SK-N-SH treated with all-trans-retinoic acid at 6 μM for 48 hours (cell line): ENCODE measurements at regions not wholly inside any gene's neighbourhood (a gene's known extent, or its start where the extent isn't known, plus 50 kb on each side); places are given as distances from the start of the nearest gene placed in this dataset.

Experiments used
- RARB ChIP-seq: fragments of 250-450 bp; sonication (Bioruptor Pico); IDR thresholded peaks from 2 replicates; pipeline ENCODE4 v1.8.0; 2021; ENCODE audit warnings: mild to moderate bottlenecking, moderate library complexity
- ZFP3 ChIP-seq: fragments of 250-450 bp; sonication (Bioruptor Pico); IDR thresholded peaks from 2 replicates; pipeline ENCODE4 v1.5.0; 2020; ENCODE audit warnings: mild to moderate bottlenecking, moderate library complexity
- ZFP30 ChIP-seq: fragments of 450-650 bp; formaldehyde crosslinking; IDR thresholded peaks from 2 replicates; pipeline ENCODE4 v1.5.0; 2022; ENCODE audit warnings: mild to moderate bottlenecking, moderate library complexity
- ZNF565 ChIP-seq: fragments of 450-650 bp; formaldehyde crosslinking; conservative IDR thresholded peaks from 2 replicates; pipeline ENCODE4 v1.5.0; 2020; ENCODE audit warnings: low read depth, mild to moderate bottlenecking, moderate library complexity
- TF ChIP-seq, protein P1 (sequence below): fragments of 250-450 bp; sonication (Bioruptor Pico); IDR thresholded peaks from 2 replicates; pipeline ENCODE4 v1.8.0; 2020; ENCODE audit warnings: mild to moderate bottlenecking, moderate library complexity, borderline replicate concordance
- TF ChIP-seq, protein P2 (sequence below): fragments of 250-450 bp; sonication (Bioruptor Pico); IDR thresholded peaks from 2 replicates; pipeline ENCODE4 v1.5.1; 2021; ENCODE audit warnings: mild to moderate bottlenecking, moderate library complexity

DNA sequence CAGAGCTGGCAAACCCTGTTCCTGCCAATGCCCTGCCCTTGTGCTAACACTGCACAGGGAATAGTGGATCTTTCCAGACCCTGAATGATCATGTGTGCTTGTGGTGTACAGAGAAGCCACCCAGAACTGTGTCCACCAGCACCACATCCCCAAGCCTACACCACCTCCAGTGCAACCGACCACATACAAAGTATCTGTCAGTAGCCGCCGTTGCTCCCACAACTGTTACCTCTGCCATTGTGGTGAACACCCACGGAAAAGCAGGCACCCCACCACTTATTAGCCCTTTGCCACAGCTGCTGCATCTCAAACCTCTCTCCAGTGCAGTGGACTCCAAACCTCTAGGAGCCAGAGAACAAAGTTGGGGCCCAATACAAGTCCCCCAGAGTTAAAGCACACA is 1049.6 kb downstream of the TRHDE start:
- no peak for TF ChIP-seq RARB (CRISPR knock-in tag)
- TF ChIP-seq, protein P1, sequence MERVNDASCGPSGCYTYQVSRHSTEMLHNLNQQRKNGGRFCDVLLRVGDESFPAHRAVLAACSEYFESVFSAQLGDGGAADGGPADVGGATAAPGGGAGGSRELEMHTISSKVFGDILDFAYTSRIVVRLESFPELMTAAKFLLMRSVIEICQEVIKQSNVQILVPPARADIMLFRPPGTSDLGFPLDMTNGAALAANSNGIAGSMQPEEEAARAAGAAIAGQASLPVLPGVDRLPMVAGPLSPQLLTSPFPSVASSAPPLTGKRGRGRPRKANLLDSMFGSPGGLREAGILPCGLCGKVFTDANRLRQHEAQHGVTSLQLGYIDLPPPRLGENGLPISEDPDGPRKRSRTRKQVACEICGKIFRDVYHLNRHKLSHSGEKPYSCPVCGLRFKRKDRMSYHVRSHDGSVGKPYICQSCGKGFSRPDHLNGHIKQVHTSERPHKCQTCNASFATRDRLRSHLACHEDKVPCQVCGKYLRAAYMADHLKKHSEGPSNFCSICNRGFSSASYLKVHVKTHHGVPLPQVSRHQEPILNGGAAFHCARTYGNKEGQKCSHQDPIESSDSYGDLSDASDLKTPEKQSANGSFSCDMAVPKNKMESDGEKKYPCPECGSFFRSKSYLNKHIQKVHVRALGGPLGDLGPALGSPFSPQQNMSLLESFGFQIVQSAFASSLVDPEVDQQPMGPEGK (CRISPR knock-in tag): no peak
- no peak for TF ChIP-seq ZFP30
- no peak for TF ChIP-seq ZFP3 (CRISPR knock-in tag)
- TF ChIP-seq, protein P2, sequence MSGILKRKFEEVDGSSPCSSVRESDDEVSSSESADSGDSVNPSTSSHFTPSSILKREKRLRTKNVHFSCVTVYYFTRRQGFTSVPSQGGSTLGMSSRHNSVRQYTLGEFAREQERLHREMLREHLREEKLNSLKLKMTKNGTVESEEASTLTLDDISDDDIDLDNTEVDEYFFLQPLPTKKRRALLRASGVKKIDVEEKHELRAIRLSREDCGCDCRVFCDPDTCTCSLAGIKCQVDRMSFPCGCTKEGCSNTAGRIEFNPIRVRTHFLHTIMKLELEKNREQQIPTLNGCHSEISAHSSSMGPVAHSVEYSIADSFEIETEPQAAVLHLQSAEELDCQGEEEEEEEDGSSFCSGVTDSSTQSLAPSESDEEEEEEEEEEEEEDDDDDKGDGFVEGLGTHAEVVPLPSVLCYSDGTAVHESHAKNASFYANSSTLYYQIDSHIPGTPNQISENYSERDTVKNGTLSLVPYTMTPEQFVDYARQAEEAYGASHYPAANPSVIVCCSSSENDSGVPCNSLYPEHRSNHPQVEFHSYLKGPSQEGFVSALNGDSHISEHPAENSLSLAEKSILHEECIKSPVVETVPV (CRISPR knock-in tag): no peak
- no peak for TF ChIP-seq ZNF565 (CRISPR knock-in tag)
